Nephron progenitor cell (in vitro differentiated cells): ENCODE measurements at regions not wholly inside any gene's neighbourhood (a gene's known extent, or its start where the extent isn't known, plus 50 kb on each side); places are given as distances from the start of the nearest gene placed in this dataset.

Source experiments
- DNase-seq: peaks from one replicate; pipeline ENCODE4 v3.0.0; 2021
- H3K27ac Mint-ChIP-seq: 2 replicates; pipeline ENCODE4 v1.8.0; 2021; ENCODE audit warnings: mild to moderate bottlenecking, moderate library complexity, mixed read lengths
- H3K27me3 Mint-ChIP-seq: 2 replicates; pipeline ENCODE4 v1.8.0; 2021; ENCODE audit warnings: mild to moderate bottlenecking, low read depth, mixed read lengths; ENCODE audit not compliant: poor library complexity
- H3K36me3 Mint-ChIP-seq: 2 replicates; pipeline ENCODE4 v1.8.0; 2021; ENCODE audit warnings: low read depth, mixed read lengths
- H3K4me1 Mint-ChIP-seq: 2 replicates; pipeline ENCODE4 v1.8.0; 2021; ENCODE audit warnings: mixed read lengths
- H3K4me3 Mint-ChIP-seq: 2 replicates; pipeline ENCODE4 v1.8.0; 2021; ENCODE audit warnings: mild to moderate bottlenecking, moderate library complexity, mixed read lengths
- H3K9me3 Mint-ChIP-seq: 2 replicates; pipeline ENCODE4 v1.8.0; 2021; ENCODE audit warnings: mild to moderate bottlenecking, moderate library complexity, mixed read lengths
- TF ChIP-seq, protein P1 (sequence below): fragments of 200-600 bp; sonication (generic); IDR thresholded peaks from 2 replicates; pipeline ENCODE4 v1.5.0; 2021; ENCODE audit warnings: antibody characterized with exemption

DNA sequence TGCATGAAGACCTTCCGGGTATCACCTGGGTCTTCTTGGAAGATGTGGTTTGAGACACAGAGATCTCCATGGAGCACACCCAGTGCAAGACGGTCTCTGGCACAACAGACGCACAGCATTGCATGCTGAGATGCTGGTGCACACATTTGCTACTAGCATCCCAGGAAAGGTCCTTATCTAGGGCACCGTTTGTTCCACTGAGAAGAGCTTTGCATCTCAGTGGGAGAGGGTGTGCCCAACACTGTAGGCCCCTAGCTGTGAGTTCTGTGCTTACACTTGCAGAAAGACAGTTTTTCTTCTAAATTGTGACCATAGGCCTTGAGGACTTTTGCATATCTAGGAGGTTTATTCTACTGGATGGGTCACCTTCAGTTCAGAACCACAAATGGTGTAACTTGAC lies 554.1 kb downstream of the MATN1 start:
- Mint-ChIP-seq H3K36me3 (no peaks in the 10 kb centered on the region), H3K4me1 (peaks cover 51% of the 10 kb centered on the region), H3K27ac (no peak overlapping the region), H3K9me3 (peaks cover 8% of the 10 kb centered on the region), H3K4me3 (no peak overlapping the region), H3K27me3 (peaks cover 10% of the 10 kb centered on the region)
- DNase-seq: no peak
- TF ChIP-seq, protein P1, sequence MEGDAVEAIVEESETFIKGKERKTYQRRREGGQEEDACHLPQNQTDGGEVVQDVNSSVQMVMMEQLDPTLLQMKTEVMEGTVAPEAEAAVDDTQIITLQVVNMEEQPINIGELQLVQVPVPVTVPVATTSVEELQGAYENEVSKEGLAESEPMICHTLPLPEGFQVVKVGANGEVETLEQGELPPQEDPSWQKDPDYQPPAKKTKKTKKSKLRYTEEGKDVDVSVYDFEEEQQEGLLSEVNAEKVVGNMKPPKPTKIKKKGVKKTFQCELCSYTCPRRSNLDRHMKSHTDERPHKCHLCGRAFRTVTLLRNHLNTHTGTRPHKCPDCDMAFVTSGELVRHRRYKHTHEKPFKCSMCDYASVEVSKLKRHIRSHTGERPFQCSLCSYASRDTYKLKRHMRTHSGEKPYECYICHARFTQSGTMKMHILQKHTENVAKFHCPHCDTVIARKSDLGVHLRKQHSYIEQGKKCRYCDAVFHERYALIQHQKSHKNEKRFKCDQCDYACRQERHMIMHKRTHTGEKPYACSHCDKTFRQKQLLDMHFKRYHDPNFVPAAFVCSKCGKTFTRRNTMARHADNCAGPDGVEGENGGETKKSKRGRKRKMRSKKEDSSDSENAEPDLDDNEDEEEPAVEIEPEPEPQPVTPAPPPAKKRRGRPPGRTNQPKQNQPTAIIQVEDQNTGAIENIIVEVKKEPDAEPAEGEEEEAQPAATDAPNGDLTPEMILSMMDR: no peak

DNA sequence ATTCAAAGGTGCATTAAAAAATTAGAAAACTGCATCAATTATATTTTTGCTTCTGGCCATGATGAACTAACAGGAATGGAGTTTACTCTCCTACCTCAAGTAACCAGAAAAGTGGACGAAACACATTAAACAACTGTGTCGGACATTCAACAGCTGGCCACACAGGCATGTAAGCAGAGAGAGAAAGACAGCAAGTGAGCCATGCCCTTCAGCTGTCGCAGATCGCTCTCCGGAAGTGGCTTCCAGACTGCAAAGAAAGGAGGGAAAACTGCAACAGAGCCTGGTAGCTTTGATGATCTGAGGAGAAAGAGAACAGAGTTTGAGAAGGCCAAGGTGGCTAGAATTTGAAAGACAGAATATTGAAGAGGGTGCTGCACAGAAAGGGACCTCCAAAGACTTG lies 557.2 kb downstream of the MATN1 start:
- peaks cover 21% of the 10 kb centered on the region for H3K27me3 Mint-ChIP-seq
- DNase-seq: no peak
- H3K27ac Mint-ChIP-seq: peak overlapping the region; percentile 3
- H3K36me3 Mint-ChIP-seq: no peaks in the 10 kb centered on the region
- peaks cover 23% of the 10 kb centered on the region for H3K4me1 Mint-ChIP-seq
- peaks cover 8% of the 10 kb centered on the region for H3K9me3 Mint-ChIP-seq
- TF ChIP-seq, protein P1: no peak
- no peak overlapping the region for H3K4me3 Mint-ChIP-seq

DNA sequence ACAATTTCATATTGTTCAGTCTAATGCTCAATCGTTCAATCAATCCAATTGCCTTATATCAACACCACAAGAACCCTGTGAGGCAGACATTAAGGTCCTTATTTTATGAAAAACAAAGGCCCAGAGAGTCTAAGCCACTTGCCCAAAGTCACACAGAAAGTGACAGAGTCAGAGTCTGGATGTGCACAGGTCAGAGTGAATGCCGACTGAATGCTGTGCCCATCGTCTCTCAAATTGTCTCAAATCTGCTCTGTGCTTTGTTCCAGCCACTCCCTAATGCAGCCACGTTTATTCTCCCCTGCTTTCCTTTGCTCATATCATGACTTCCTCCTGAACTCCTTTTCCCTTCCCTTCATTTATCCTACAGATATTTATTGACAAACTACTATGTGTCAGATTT lies 558.3 kb downstream of the MATN1 start:
- Mint-ChIP-seq H3K27ac (no peak overlapping the region), H3K4me1 (peaks cover 20% of the 10 kb centered on the region), H3K4me3 (no peak overlapping the region), H3K27me3 (peaks cover 21% of the 10 kb centered on the region), H3K36me3 (no peaks in the 10 kb centered on the region), H3K9me3 (peaks cover 8% of the 10 kb centered on the region)
- TF ChIP-seq, protein P1: no peak
- no peak for DNase-seq

DNA sequence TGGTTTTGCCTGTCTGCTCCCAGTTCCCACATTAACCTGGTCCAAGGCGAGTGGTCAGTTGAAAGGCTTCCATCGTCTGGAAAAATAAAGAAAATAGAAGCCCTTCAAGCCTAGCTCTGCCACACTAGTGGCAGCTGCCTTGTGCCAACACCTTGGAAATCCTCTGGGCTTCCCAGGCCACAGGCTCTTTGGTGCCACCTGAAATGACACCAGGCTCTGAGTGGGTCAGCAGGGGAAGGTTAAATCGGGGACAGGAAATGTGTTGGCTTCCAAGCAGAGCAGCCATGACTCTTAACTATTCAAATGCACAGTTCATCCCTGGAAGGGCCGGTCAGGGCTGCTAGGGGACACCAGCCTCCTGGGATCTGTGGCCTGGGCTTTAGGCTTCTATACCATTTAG lies 558.7 kb downstream of the MATN1 start:
- no peaks in the 10 kb centered on the region for H3K36me3 Mint-ChIP-seq
- H3K9me3 Mint-ChIP-seq: peaks cover 8% of the 10 kb centered on the region
- H3K4me3 Mint-ChIP-seq: no peak overlapping the region
- no peak overlapping the region for H3K27ac Mint-ChIP-seq
- TF ChIP-seq, protein P1: no peak
- peaks cover 21% of the 10 kb centered on the region for H3K27me3 Mint-ChIP-seq
- DNase-seq: no peak
- H3K4me1 Mint-ChIP-seq: peaks cover 24% of the 10 kb centered on the region

DNA sequence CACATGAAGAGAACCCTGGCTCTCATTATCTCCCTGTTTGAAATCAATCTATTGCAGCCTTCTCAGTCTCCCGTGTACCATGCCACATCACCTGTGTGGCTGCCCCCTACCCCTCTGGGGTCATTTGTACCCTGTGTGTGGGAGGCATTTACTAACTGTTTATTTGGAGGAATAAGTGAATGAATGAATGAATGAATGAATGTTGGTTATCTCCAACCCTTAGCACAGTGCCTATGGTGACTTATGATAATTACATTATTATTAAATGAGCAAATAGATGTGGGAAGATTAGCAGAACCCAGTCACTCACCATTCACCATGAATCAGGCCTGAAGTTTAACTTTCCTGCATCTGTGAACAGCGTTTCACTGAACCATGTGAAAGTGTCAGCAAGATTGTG lies 560.8 kb downstream of the MATN1 start:
- Mint-ChIP-seq H3K36me3 (no peaks in the 10 kb centered on the region), H3K4me1 (peaks cover 40% of the 10 kb centered on the region), H3K4me3 (no peak overlapping the region), H3K27ac (peak overlapping the region; percentile 49), H3K27me3 (peaks cover 16% of the 10 kb centered on the region), H3K9me3 (no peaks in the 10 kb centered on the region)
- no peak for DNase-seq
- TF ChIP-seq, protein P1: no peak

DNA sequence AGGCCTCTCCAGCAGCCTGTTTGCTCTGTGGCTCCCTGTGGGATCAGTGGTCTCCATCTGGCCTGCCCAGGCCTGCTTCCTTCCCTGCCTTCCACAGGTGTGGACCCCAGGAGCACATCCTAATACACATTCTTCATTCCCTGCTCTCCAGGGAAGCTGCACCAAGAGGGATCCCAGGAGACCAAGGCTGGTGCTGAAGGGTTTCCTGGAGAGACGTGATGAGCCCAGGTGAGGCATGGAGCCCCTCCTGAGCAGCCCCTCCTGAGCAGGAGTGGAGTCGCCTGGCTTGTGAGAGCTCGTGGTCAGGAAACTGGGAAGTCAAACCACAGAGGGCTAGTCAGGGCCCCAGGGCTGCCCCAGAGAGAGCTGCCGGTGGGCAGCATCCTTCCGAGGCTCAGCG lies 561.4 kb downstream of the MATN1 start:
- Mint-ChIP-seq H3K36me3 (no peaks in the 10 kb centered on the region), H3K4me3 (no peak overlapping the region), H3K4me1 (peaks cover 40% of the 10 kb centered on the region), H3K9me3 (no peaks in the 10 kb centered on the region), H3K27me3 (peaks cover 16% of the 10 kb centered on the region), H3K27ac (no peak overlapping the region)
- TF ChIP-seq, protein P1: no peak
- no peak for DNase-seq
